Left lobe of liver (tissue), 2 donors: ENCODE measurements at regions not wholly inside any gene's neighbourhood (a gene's known extent, or its start where the extent isn't known, plus 50 kb on each side); places are given as distances from the start of the nearest gene placed in this dataset.
"Not testable (repeated sequence)": the region's sequence is repeated elsewhere in the genome, so short reads cannot be mapped to it uniquely, and the experiment has no call there.

Experiments
- ATAC-seq: fragments of 200-7000 bp; cut with Tn5 transposase; one replicate; pipeline ENCODE4 v1.9.1; 2020; ENCODE audit warnings: mild to moderate bottlenecking, moderate library complexity
- DNase-seq: peaks from one replicate; pipeline ENCODE4 v3.0.0-alpha.2; 2020; ENCODE audit warnings: low spot score
- donor health status: DM: no; HTN: no; CAD: no; lungs with moderate emphysema.
- donor health status: DM: no; HTN: yes; CAD: no.

- ATAC-seq (no peak), DNase-seq (no peak)
These were observed 429.6 kb downstream of the BCKDHB start for GRCh38 chr6:80535914-80536565.

- no peak for ATAC-seq
- DNase-seq = no peak
These were observed 425.5 kb downstream of the BCKDHB start for GRCh38 chr6:80531681-80532619.

- DNase-seq = no peak
- ATAC-seq = no peak
These were observed 423.6 kb downstream of the BCKDHB start for GRCh38 chr6:80530103-80530502.

- ATAC-seq = peak; percentile 69
- DNase-seq = peak; percentile 46
These were observed 421.6 kb downstream of the BCKDHB start for GRCh38 chr6:80528115-80528514.

GRCh38 chr6:80527552-80528052 lies 421.1 kb downstream of the BCKDHB start:
- peak; percentile 92 for ATAC-seq
- peak; percentile 48 for DNase-seq

- ATAC-seq (no peak), DNase-seq (no peak)
These were observed 417.1 kb downstream of the BCKDHB start for GRCh38 chr6:80523531-80523997.

GRCh38 chr6:80523010-80523409 lies 416.5 kb downstream of the BCKDHB start:
- ATAC-seq (no peak), DNase-seq (no peak)

GRCh38 chr6:80522576-80522975 lies 416.1 kb downstream of the BCKDHB start:
- no peak for ATAC-seq
- DNase-seq = no peak

- DNase-seq (no peak), ATAC-seq (no peak)
These were observed 413.5 kb downstream of the BCKDHB start for GRCh38 chr6:80519811-80520594.

- ATAC-seq = no peak
- DNase-seq = no peak
These were observed 411.1 kb downstream of the BCKDHB start for GRCh38 chr6:80517525-80517924.

GRCh38 chr6:80510521-80510920 lies 404.1 kb downstream of the BCKDHB start:
- ATAC-seq, DNase-seq: not testable (repeated sequence)

- DNase-seq (no peak), ATAC-seq (peak; percentile 92)
These were observed 402.6 kb downstream of the BCKDHB start for GRCh38 chr6:80508885-80509630.

GRCh38 chr6:80504882-80505281 lies 398.4 kb downstream of the BCKDHB start:
- DNase-seq (no peak), ATAC-seq (no peak)

- DNase-seq = no peak
- no peak for ATAC-seq
These were observed 397.2 kb downstream of the BCKDHB start for GRCh38 chr6:80503660-80504059.

GRCh38 chr6:80502871-80503270 lies 396.4 kb downstream of the BCKDHB start:
- DNase-seq (no peak), ATAC-seq (no peak)

- DNase-seq (no peak), ATAC-seq (no peak)
These were observed 395.2 kb downstream of the BCKDHB start for GRCh38 chr6:80501636-80502035.

- not testable (repeated sequence) for DNase-seq
These were observed 391.4 kb downstream of the BCKDHB start for GRCh38 chr6:80497696-80498486.

GRCh38 chr6:80489911-80490635 lies 383.6 kb downstream of the BCKDHB start:
- ATAC-seq (no peak), DNase-seq (no peak)

More at GRCh38 chr6:80497696-80498486, 391.4 kb downstream of the BCKDHB start:
- ATAC-seq = not testable (repeated sequence)

GRCh38 chr6:80488190-80488589 lies 381.7 kb downstream of the BCKDHB start:
- no peak for ATAC-seq
- no peak for DNase-seq
